ENCODE measurements at regions not wholly inside any gene's neighbourhood (a gene's known extent, or its start where the extent isn't known, plus 50 kb on each side); places are given as distances from the start of the nearest gene placed in this dataset.

GRCh38 chr3:102790747-102791325 is 356.0 kb downstream of the ZPLD1 start:
- H3K27me3 ChIP-seq (replicated peaks; ENCODE audit: control insufficient read depth, insufficient read depth, low read length), result no peaks in the 10 kb centered on the region
- H3K27ac Mint-ChIP-seq (ENCODE audit: unreplicated experiment), result no peak overlapping the region
- no peaks in the 10 kb centered on the region for H3K4me1 Mint-ChIP-seq (ENCODE audit: low read depth, unreplicated experiment)

GRCh38 chr3:102791641-102792589 is 357.1 kb downstream of the ZPLD1 start:
- no peaks in the 10 kb centered on the region for H3K36me3 Mint-ChIP-seq (ENCODE audit: insufficient read depth, unreplicated experiment)
- Histone ChIP-seq H3K4me3 (ENCODE audit: low read depth, low read length) (no peak overlapping the region), H3K36me3 (ENCODE audit: control insufficient read depth, insufficient read depth, low read length) (no peaks in the 10 kb centered on the region), H3K9me3 (no peaks in the 10 kb centered on the region), H3K4me1 (no peaks in the 10 kb centered on the region), H3K27me3 (replicated peaks; ENCODE audit: control insufficient read depth, insufficient read depth, low read length) (no peaks in the 10 kb centered on the region)
- H3K27me3 Mint-ChIP-seq (ENCODE audit: insufficient read depth, unreplicated experiment), result no peaks in the 10 kb centered on the region
- no peak for DNase-seq
- intact Hi-C loops (cut with micrococcal nuclease; ENCODE audit: unreplicated experiment), result no loop called here
- H3K27ac Mint-ChIP-seq (ENCODE audit: unreplicated experiment), result no peak overlapping the region
- no peaks in the 10 kb centered on the region for H3K4me1 Mint-ChIP-seq (ENCODE audit: low read depth, unreplicated experiment)
- ChIA-PET POLR2A (no interaction called here), CTCF (no interaction called here)
- H3K4me3 Mint-ChIP-seq (ENCODE audit: unreplicated experiment), result no peak overlapping the region
- no peaks in the 10 kb centered on the region for H3K9me3 Mint-ChIP-seq (ENCODE audit: unreplicated experiment)
- no peak for TF ChIP-seq CTCF (IDR thresholded peaks at IDR 0.05; ENCODE audit: insufficient read depth in 1 of 2, low read depth in 1 of 2, low read length in 1 of 2, severe bottlenecking in 1 of 2, unreplicated experiment in 1 of 2)
- BruUV-seq (replicated peaks), result no TSS peak

More at GRCh38 chr3:102790747-102791325, 356.0 kb downstream of the ZPLD1 start:
- no peaks in the 10 kb centered on the region for H3K4me1 ChIP-seq
- no peak overlapping the region for H3K4me3 ChIP-seq (ENCODE audit: low read depth, low read length)
- POLR2A ChIA-PET, result no interaction called here
- no peak for TF ChIP-seq CTCF (IDR thresholded peaks at IDR 0.05; ENCODE audit: insufficient read depth in 1 of 2, low read depth in 1 of 2, low read length in 1 of 2, severe bottlenecking in 1 of 2, unreplicated experiment in 1 of 2)
- Mint-ChIP-seq H3K9me3 (ENCODE audit: unreplicated experiment) (no peaks in the 10 kb centered on the region), H3K4me3 (ENCODE audit: unreplicated experiment) (no peak overlapping the region), H3K36me3 (ENCODE audit: insufficient read depth, unreplicated experiment) (no peaks in the 10 kb centered on the region), H3K27me3 (ENCODE audit: insufficient read depth, unreplicated experiment) (no peaks in the 10 kb centered on the region)
- intact Hi-C loops (cut with micrococcal nuclease; ENCODE audit: unreplicated experiment), result no loop called here
- CTCF ChIA-PET, result no interaction called here
- H3K36me3 ChIP-seq (ENCODE audit: control insufficient read depth, insufficient read depth, low read length), result no peaks in the 10 kb centered on the region
- BruUV-seq (replicated peaks), result no TSS peak
- no peaks in the 10 kb centered on the region for H3K9me3 ChIP-seq
- no peak for DNase-seq

- no peak for DNase-seq
- no peaks in the 10 kb centered on the region for H3K27me3 Mint-ChIP-seq (ENCODE audit: insufficient read depth, unreplicated experiment)
- intact Hi-C loops (cut with micrococcal nuclease; ENCODE audit: unreplicated experiment), result no loop called here
- Histone ChIP-seq H3K36me3 (ENCODE audit: control insufficient read depth, insufficient read depth, low read length) (no peaks in the 10 kb centered on the region), H3K9me3 (no peaks in the 10 kb centered on the region), H3K4me1 (no peaks in the 10 kb centered on the region), H3K27me3 (replicated peaks; ENCODE audit: control insufficient read depth, insufficient read depth, low read length) (no peaks in the 10 kb centered on the region), H3K4me3 (ENCODE audit: low read depth, low read length) (no peak overlapping the region)
- no peaks in the 10 kb centered on the region for H3K4me1 Mint-ChIP-seq (ENCODE audit: low read depth, unreplicated experiment)
- no peaks in the 10 kb centered on the region for H3K9me3 Mint-ChIP-seq (ENCODE audit: unreplicated experiment)
- H3K27ac Mint-ChIP-seq (ENCODE audit: unreplicated experiment), result no peak overlapping the region
- H3K4me3 Mint-ChIP-seq (ENCODE audit: unreplicated experiment), result no peak overlapping the region
- H3K36me3 Mint-ChIP-seq (ENCODE audit: insufficient read depth, unreplicated experiment), result no peaks in the 10 kb centered on the region
- POLR2A ChIA-PET, result no interaction called here
- no peak for TF ChIP-seq CTCF (IDR thresholded peaks at IDR 0.05; ENCODE audit: insufficient read depth in 1 of 2, low read depth in 1 of 2, low read length in 1 of 2, severe bottlenecking in 1 of 2, unreplicated experiment in 1 of 2)
- no TSS peak for BruUV-seq (replicated peaks)
- CTCF ChIA-PET, result no interaction called here
Measured at GRCh38 chr3:102796804-102797203, 362.0 kb downstream of the ZPLD1 start.

Measured in Caco-2 (cell line).